Uterus (tissue), 2 donors: ENCODE measurements at regions not wholly inside any gene's neighbourhood (a gene's known extent, or its start where the extent isn't known, plus 50 kb on each side); places are given as distances from the start of the nearest gene placed in this dataset.

ENCODE experiments used
- CTCF ChIP-seq, 4 experiments: fragments of 200-600 bp in 2 of 4; fragments of 450-650 bp in 2 of 4; sonication (generic) in 2 of 4; IDR thresholded peaks; one replicate each; pipeline ENCODE4 v1.5.1; 2016 to 2019; ENCODE audit warnings: antibody characterized with exemption in 4 of 4, mild to moderate bottlenecking in 2 of 4, moderate library complexity in 1 of 4
- POLR2A ChIP-seq, 2 donors: fragments of 450-650 bp; IDR thresholded peaks; one replicate each; pipeline ENCODE4 v1.6.1; 2016; ENCODE audit warnings: antibody characterized with exemption in 2 of 2, mild to moderate bottlenecking in 1 of 2, moderate library complexity in 1 of 2

GRCh38 chr13:52903320-52903719 is 54.9 kb upstream of the PCDH8 start:
- TF ChIP-seq POLR2A (IDR thresholded peaks at IDR 0.05) (no peak), CTCF (IDR thresholded peaks at IDR 0.05) (no peak)
